ENCODE measurements at regions not wholly inside any gene's neighbourhood (a gene's known extent, or its start where the extent isn't known, plus 50 kb on each side); places are given as distances from the start of the nearest gene placed in this dataset.

- DNase-seq (ENCODE audit: low spot score) = no peak
- Mint-ChIP-seq H3K27me3 (ENCODE audit: low read depth) (no peaks in the 10 kb centered on the region), H3K9me3 (ENCODE audit: low read depth) (peaks cover 6% of the 10 kb centered on the region), H3K4me3 (ENCODE audit: unreplicated experiment) (no peak overlapping the region), H3K36me3 (ENCODE audit: low read depth) (no peaks in the 10 kb centered on the region), H3K4me1 (ENCODE audit: low read depth) (peaks cover 5% of the 10 kb centered on the region), H3K27ac (ENCODE audit: unreplicated experiment) (no peak overlapping the region)
- no peak for TF ChIP-seq CTCF (IDR thresholded peaks at IDR 0.05)
Observed at GRCh38 chr1:187985145-187985896, 1156.6 kb downstream of the PLA2G4A start.

GRCh38 chr1:187985897-187986654 lies 1157.3 kb downstream of the PLA2G4A start:
- no peaks in the 10 kb centered on the region for H3K36me3 Mint-ChIP-seq (ENCODE audit: low read depth)
- H3K9me3 Mint-ChIP-seq (ENCODE audit: low read depth) = no peaks in the 10 kb centered on the region
- no peak overlapping the region for H3K27ac Mint-ChIP-seq (ENCODE audit: unreplicated experiment)
- TF ChIP-seq CTCF (IDR thresholded peaks at IDR 0.05) = no peak
- no peak overlapping the region for H3K4me3 Mint-ChIP-seq (ENCODE audit: unreplicated experiment)
- no peaks in the 10 kb centered on the region for H3K27me3 Mint-ChIP-seq (ENCODE audit: low read depth)
- DNase-seq (ENCODE audit: low spot score) = no peak
- peaks cover 5% of the 10 kb centered on the region for H3K4me1 Mint-ChIP-seq (ENCODE audit: low read depth)

GRCh38 chr1:187987236-187987776 lies 1158.6 kb downstream of the PLA2G4A start:
- no peak for DNase-seq (ENCODE audit: low spot score)
- TF ChIP-seq CTCF (IDR thresholded peaks at IDR 0.05) = no peak
- Mint-ChIP-seq H3K9me3 (ENCODE audit: low read depth) (no peaks in the 10 kb centered on the region), H3K4me3 (ENCODE audit: unreplicated experiment) (no peak overlapping the region), H3K36me3 (ENCODE audit: low read depth) (no peaks in the 10 kb centered on the region), H3K27me3 (ENCODE audit: low read depth) (peaks cover under 1% of the 10 kb centered on the region), H3K27ac (ENCODE audit: unreplicated experiment) (no peak overlapping the region), H3K4me1 (ENCODE audit: low read depth) (peaks cover 5% of the 10 kb centered on the region)

GRCh38 chr1:187991944-187992343 lies 1163.2 kb downstream of the PLA2G4A start:
- Mint-ChIP-seq H3K9me3 (ENCODE audit: low read depth) (no peaks in the 10 kb centered on the region), H3K27me3 (ENCODE audit: low read depth) (peaks cover 2% of the 10 kb centered on the region), H3K4me3 (ENCODE audit: unreplicated experiment) (no peak overlapping the region), H3K27ac (ENCODE audit: unreplicated experiment) (no peak overlapping the region), H3K36me3 (ENCODE audit: low read depth) (no peaks in the 10 kb centered on the region), H3K4me1 (ENCODE audit: low read depth) (no peaks in the 10 kb centered on the region)
- TF ChIP-seq CTCF (IDR thresholded peaks at IDR 0.05) = no peak
- DNase-seq (ENCODE audit: low spot score) = no peak

- TF ChIP-seq CTCF (IDR thresholded peaks at IDR 0.05) = no peak
- H3K9me3 Mint-ChIP-seq (ENCODE audit: low read depth) = no peaks in the 10 kb centered on the region
- no peak for DNase-seq (ENCODE audit: low spot score)
- no peaks in the 10 kb centered on the region for H3K4me1 Mint-ChIP-seq (ENCODE audit: low read depth)
- peaks cover 2% of the 10 kb centered on the region for H3K27me3 Mint-ChIP-seq (ENCODE audit: low read depth)
- no peak overlapping the region for H3K4me3 Mint-ChIP-seq (ENCODE audit: unreplicated experiment)
- no peak overlapping the region for H3K27ac Mint-ChIP-seq (ENCODE audit: unreplicated experiment)
- H3K36me3 Mint-ChIP-seq (ENCODE audit: low read depth) = no peaks in the 10 kb centered on the region
Observed at GRCh38 chr1:187996780-187997179, 1168.0 kb downstream of the PLA2G4A start.

Data from chondrocyte (in vitro differentiated cells).